ENCODE measurements at regions not wholly inside any gene's neighbourhood (a gene's known extent, or its start where the extent isn't known, plus 50 kb on each side); places are given as distances from the start of the nearest gene placed in this dataset.

DNA sequence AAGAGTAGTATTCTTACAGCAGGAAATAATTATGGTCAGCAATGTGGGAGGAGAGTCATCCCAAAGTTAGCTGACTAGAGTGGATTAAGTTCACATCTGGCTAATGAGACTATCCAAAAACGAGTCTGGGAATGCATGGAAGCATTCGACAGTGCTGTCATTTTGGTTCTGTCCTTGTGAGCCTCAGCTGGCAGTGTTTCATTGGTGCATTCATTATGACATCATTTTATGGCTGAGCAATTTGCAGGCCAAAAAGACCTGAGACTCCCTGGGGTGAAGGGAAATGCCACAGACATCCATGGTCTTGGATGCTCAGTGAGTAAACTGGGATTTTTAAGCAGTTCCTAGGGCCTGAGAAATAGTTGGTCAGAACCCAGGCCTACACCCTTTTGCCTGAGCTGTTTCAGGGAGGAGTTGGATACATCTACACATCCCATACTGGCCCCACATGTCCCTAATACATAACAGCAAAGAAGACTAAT is 196.4 kb upstream of the CCN2 start:
- no peak overlapping the region for H3K4me3 ChIP-seq (replicated peaks in 1 of 2; ENCODE audit: low read depth in 2 of 2, low read length in 2 of 2)
- no peak for TF ChIP-seq CTCF (IDR thresholded peaks at IDR 0.05; ENCODE audit: low read depth, low read length)
- peak in 1 of 2 donors; percentile 69 for DNase-seq (ENCODE audit: low read depth in 2 of 2)

- no peak for TF ChIP-seq CTCF (IDR thresholded peaks at IDR 0.05; ENCODE audit: low read depth, low read length)
- DNase-seq (ENCODE audit: low read depth in 2 of 2) = no peak
Measured at GRCh38 chr6:132144456-132144855, 193.3 kb upstream of the CCN2 start.

GRCh38 chr6:132143258-132143657 is 192.1 kb upstream of the CCN2 start:
- no peak overlapping the region for H3K4me3 ChIP-seq (replicated peaks in 1 of 2; ENCODE audit: low read depth in 2 of 2, low read length in 2 of 2)
- TF ChIP-seq CTCF (IDR thresholded peaks at IDR 0.05; ENCODE audit: low read depth, low read length) = no peak
- no peak for DNase-seq (ENCODE audit: low read depth in 2 of 2)

More at GRCh38 chr6:132144456-132144855, 193.3 kb upstream of the CCN2 start:
- H3K4me3 ChIP-seq (replicated peaks in 1 of 2; ENCODE audit: low read depth in 2 of 2, low read length in 2 of 2) = no peak overlapping the region

DNA sequence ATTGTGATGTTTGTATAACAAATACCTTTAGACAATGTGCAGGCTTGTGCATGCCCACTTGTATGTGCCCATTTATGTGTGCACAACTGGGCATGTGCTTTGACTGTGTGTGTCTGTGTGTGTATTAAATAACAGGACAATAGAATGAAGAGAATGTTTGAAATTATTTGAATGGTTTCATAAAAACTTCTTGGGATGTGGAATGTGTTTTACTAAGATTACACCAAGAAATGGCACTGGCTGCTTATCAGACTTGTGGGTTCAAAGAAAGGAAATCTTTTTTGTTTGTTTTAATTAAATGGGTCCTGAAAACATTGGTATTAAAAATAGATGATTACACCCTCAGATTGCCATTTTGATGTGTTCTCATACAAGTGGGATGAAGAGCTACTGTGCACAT is 191.6 kb upstream of the CCN2 start:
- no peak overlapping the region for H3K4me3 ChIP-seq (replicated peaks in 1 of 2; ENCODE audit: low read depth in 2 of 2, low read length in 2 of 2)
- DNase-seq (ENCODE audit: low read depth in 2 of 2) = peak in 1 of 2 donors; percentile 30
- TF ChIP-seq CTCF (IDR thresholded peaks at IDR 0.05; ENCODE audit: low read depth, low read length) = no peak

- no peak for TF ChIP-seq CTCF (IDR thresholded peaks at IDR 0.05; ENCODE audit: low read depth, low read length)
- no peak overlapping the region for H3K4me3 ChIP-seq (replicated peaks in 1 of 2; ENCODE audit: low read depth in 2 of 2, low read length in 2 of 2)
- no peak for DNase-seq (ENCODE audit: low read depth in 2 of 2)
Measured at GRCh38 chr6:132142308-132142707, 191.1 kb upstream of the CCN2 start.

DNA sequence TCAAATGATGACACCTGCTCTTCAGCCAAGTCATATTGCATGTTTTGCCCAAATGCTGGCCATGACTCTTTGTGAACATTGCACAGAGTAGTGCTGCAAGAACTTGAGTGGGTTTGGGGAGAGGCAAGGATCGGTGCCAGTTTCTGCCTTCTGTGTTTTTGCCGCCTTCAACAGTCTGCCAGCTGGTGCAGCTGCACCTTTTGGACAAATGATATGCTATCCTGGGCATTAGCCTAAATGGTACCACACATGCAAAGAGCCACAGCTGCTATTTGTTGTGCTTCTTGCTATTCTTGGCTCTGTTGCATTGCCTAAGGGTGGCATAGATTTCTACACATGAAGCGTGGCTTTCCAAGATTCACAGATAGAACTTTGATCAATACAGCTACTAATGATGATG is 189.0 kb upstream of the CCN2 start:
- no peak overlapping the region for H3K4me3 ChIP-seq (replicated peaks in 1 of 2; ENCODE audit: low read depth in 2 of 2, low read length in 2 of 2)
- DNase-seq (ENCODE audit: low read depth in 2 of 2) = no peak
- no peak for TF ChIP-seq CTCF (IDR thresholded peaks at IDR 0.05; ENCODE audit: low read depth, low read length)

- H3K4me3 ChIP-seq (replicated peaks in 1 of 2; ENCODE audit: low read depth in 2 of 2, low read length in 2 of 2) = no peak overlapping the region
- no peak for TF ChIP-seq CTCF (IDR thresholded peaks at IDR 0.05; ENCODE audit: low read depth, low read length)
- no peak for DNase-seq (ENCODE audit: low read depth in 2 of 2)
Measured at GRCh38 chr6:132139611-132140010, 188.4 kb upstream of the CCN2 start.

Data from cardiac fibroblast (primary cell).